ENCODE measurements at regions not wholly inside any gene's neighbourhood (a gene's known extent, or its start where the extent isn't known, plus 50 kb on each side); places are given as distances from the start of the nearest gene placed in this dataset.

- Histone ChIP-seq H3K4me1 (no peaks in the 10 kb centered on the region), H3K4me3 (no peak overlapping the region), H3K27me3 (no peaks in the 10 kb centered on the region), H3K9me3 (no peaks in the 10 kb centered on the region), H3K36me3 (no peaks in the 10 kb centered on the region), H3K27ac (no peak overlapping the region)
- intact Hi-C loops (cut with DNase I; ENCODE audit: low total_unique reads) (no loop called here), in situ Hi-C loops (cut with MboI; ENCODE audit: low sequenced_read_pairs in 4 of 4) (no loop called here)
- no peak for TF ChIP-seq POLR2A (IDR thresholded peaks at IDR 0.05)
- no peak for TF ChIP-seq CTCF (IDR thresholded peaks at IDR 0.05 in 4 of 5, conservative IDR thresholded peaks at IDR 0.05 in 1 of 5)
- no peak for DNase-seq
- no peak for ATAC-seq
Observed at GRCh38 chr21:35586305-35586704, 474.0 kb downstream of the SETD4 start.

- H3K4me1 ChIP-seq, result no peaks in the 10 kb centered on the region
- no peak overlapping the region for H3K27ac ChIP-seq
- no peaks in the 10 kb centered on the region for H3K27me3 ChIP-seq
- H3K4me3 ChIP-seq, result no peak overlapping the region
- ATAC-seq (no peak), DNase-seq (no peak)
- in situ Hi-C loops (cut with MboI; ENCODE audit: low sequenced_read_pairs in 4 of 4), result no loop called here
- intact Hi-C loops (cut with DNase I; ENCODE audit: low total_unique reads), result no loop called here
- no peaks in the 10 kb centered on the region for H3K36me3 ChIP-seq
- no peaks in the 10 kb centered on the region for H3K9me3 ChIP-seq
- TF ChIP-seq POLR2A (IDR thresholded peaks at IDR 0.05) (no peak), CTCF (IDR thresholded peaks at IDR 0.05 in 4 of 5, conservative IDR thresholded peaks at IDR 0.05 in 1 of 5) (no peak)
Observed at GRCh38 chr21:35585878-35586277, 474.4 kb downstream of the SETD4 start.

GRCh38 chr21:35585155-35585554, 475.2 kb downstream of the SETD4 start:
- Histone ChIP-seq H3K36me3 (no peaks in the 10 kb centered on the region), H3K27ac (no peak overlapping the region), H3K9me3 (no peaks in the 10 kb centered on the region), H3K27me3 (no peaks in the 10 kb centered on the region), H3K4me3 (no peak overlapping the region), H3K4me1 (no peaks in the 10 kb centered on the region)
- DNase-seq, result no peak
- intact Hi-C loops (cut with DNase I; ENCODE audit: low total_unique reads), result no loop called here
- TF ChIP-seq CTCF (IDR thresholded peaks at IDR 0.05 in 4 of 5, conservative IDR thresholded peaks at IDR 0.05 in 1 of 5), result no peak
- TF ChIP-seq POLR2A (IDR thresholded peaks at IDR 0.05), result no peak
- no peak for ATAC-seq
- in situ Hi-C loops (cut with MboI; ENCODE audit: low sequenced_read_pairs in 4 of 4), result no loop called here

GRCh38 chr21:35583566-35584216, 476.6 kb downstream of the SETD4 start:
- in situ Hi-C loops (cut with MboI; ENCODE audit: low sequenced_read_pairs in 4 of 4), result no loop called here

More at GRCh38 chr21:35583566-35584216, 476.6 kb downstream of the SETD4 start:
- no peak for DNase-seq
- ATAC-seq, result no peak
- Histone ChIP-seq H3K9me3 (no peaks in the 10 kb centered on the region), H3K36me3 (no peaks in the 10 kb centered on the region), H3K4me3 (no peak overlapping the region), H3K27me3 (no peaks in the 10 kb centered on the region), H3K27ac (no peak overlapping the region), H3K4me1 (no peaks in the 10 kb centered on the region)
- intact Hi-C loops (cut with DNase I; ENCODE audit: low total_unique reads), result no loop called here
- TF ChIP-seq CTCF (IDR thresholded peaks at IDR 0.05 in 4 of 5, conservative IDR thresholded peaks at IDR 0.05 in 1 of 5) (no peak), POLR2A (IDR thresholded peaks at IDR 0.05) (no peak)
